HUES48 (cell line): ENCODE measurements at regions not wholly inside any gene's neighbourhood (a gene's known extent, or its start where the extent isn't known, plus 50 kb on each side); places are given as distances from the start of the nearest gene placed in this dataset.
"Not testable (repeated sequence)": the region's sequence is repeated elsewhere in the genome, so short reads cannot be mapped to it uniquely, and the experiment has no call there.

Source experiments
- H3K27ac ChIP-seq: one replicate; pipeline ENCODE4 v1.7.0; 2013; ENCODE audit warnings: low read depth, low read length, inconsistent platforms
- H3K27me3 ChIP-seq: 2 replicates; pipeline ENCODE4 v1.6.1; 2013; ENCODE audit warnings: mild to moderate bottlenecking, low read length; ENCODE audit not compliant: control insufficient read depth, insufficient read depth
- H3K36me3 ChIP-seq: 2 replicates; pipeline ENCODE4 v1.6.1; 2013; ENCODE audit warnings: low read length; ENCODE audit not compliant: control insufficient read depth, insufficient read depth
- H3K4me1 ChIP-seq: 2 replicates; pipeline ENCODE4 v1.6.1; 2013; ENCODE audit warnings: mild to moderate bottlenecking, low read length; ENCODE audit not compliant: control insufficient read depth, insufficient read depth
- H3K4me3 ChIP-seq: 2 replicates; pipeline ENCODE4 v1.5.1; 2013; ENCODE audit warnings: mild to moderate bottlenecking, low read depth, low read length
- H3K9ac ChIP-seq: 2 replicates; pipeline ENCODE4 v1.6.1; 2013; ENCODE audit warnings: mild to moderate bottlenecking, low read depth, low read length, moderate library complexity
- H3K9me3 ChIP-seq: 2 replicates; pipeline ENCODE4 v1.6.1; 2013; ENCODE audit warnings: low read length; ENCODE audit not compliant: control insufficient read depth, insufficient read depth

- Histone ChIP-seq H3K36me3 (no peaks in the 10 kb centered on the region), H3K27ac (no peak overlapping the region), H3K27me3 (no peaks in the 10 kb centered on the region), H3K4me1 (peaks cover 29% of the 10 kb centered on the region), H3K9ac (no peak overlapping the region), H3K9me3 (no peaks in the 10 kb centered on the region), H3K4me3 (no peak overlapping the region)
These were observed 1827.0 kb upstream of the MIR17HG start for GRCh38 chr13:89520468-89520867.

- not testable (repeated sequence) for H3K4me3 ChIP-seq, H3K36me3 ChIP-seq, H3K27ac ChIP-seq, H3K9me3 ChIP-seq, H3K27me3 ChIP-seq, H3K9ac ChIP-seq
- H3K4me1 ChIP-seq = peaks cover 27% of the 10 kb centered on the region
These were observed 1825.8 kb upstream of the MIR17HG start for GRCh38 chr13:89521672-89522071.

GRCh38 chr13:89541091-89542030 is 1806.1 kb upstream of the MIR17HG start:
- H3K9ac ChIP-seq = no peak overlapping the region
- peaks cover 10% of the 10 kb centered on the region for H3K4me1 ChIP-seq
- no peaks in the 10 kb centered on the region for H3K9me3 ChIP-seq
- H3K27me3 ChIP-seq = no peaks in the 10 kb centered on the region
- H3K36me3 ChIP-seq = no peaks in the 10 kb centered on the region
- H3K27ac ChIP-seq = no peak overlapping the region
- no peak overlapping the region for H3K4me3 ChIP-seq

- Histone ChIP-seq H3K9ac (no peak overlapping the region), H3K4me3 (no peak overlapping the region), H3K9me3 (no peaks in the 10 kb centered on the region), H3K36me3 (no peaks in the 10 kb centered on the region), H3K4me1 (no peaks in the 10 kb centered on the region), H3K27me3 (no peaks in the 10 kb centered on the region), H3K27ac (no peak overlapping the region)
These were observed 1796.5 kb upstream of the MIR17HG start for GRCh38 chr13:89550938-89551337.

- Histone ChIP-seq H3K4me3 (no peak overlapping the region), H3K36me3 (no peaks in the 10 kb centered on the region), H3K27me3 (no peaks in the 10 kb centered on the region), H3K4me1 (no peaks in the 10 kb centered on the region), H3K9me3 (no peaks in the 10 kb centered on the region), H3K27ac (no peak overlapping the region), H3K9ac (no peak overlapping the region)
These were observed 1792.7 kb upstream of the MIR17HG start for GRCh38 chr13:89554801-89555200.

- Histone ChIP-seq H3K36me3 (no peaks in the 10 kb centered on the region), H3K4me3 (no peak overlapping the region), H3K27me3 (no peaks in the 10 kb centered on the region), H3K9me3 (peaks cover 4% of the 10 kb centered on the region; the same call in 1 of the 2 replicates), H3K9ac (no peak overlapping the region), H3K27ac (no peak overlapping the region), H3K4me1 (no peaks in the 10 kb centered on the region)
These were observed 1781.9 kb upstream of the MIR17HG start for GRCh38 chr13:89565476-89566100.

- Histone ChIP-seq H3K9me3 (peaks cover 18% of the 10 kb centered on the region), H3K9ac (no peak overlapping the region)
These were observed 1780.5 kb upstream of the MIR17HG start for GRCh38 chr13:89567025-89567424.

GRCh38 chr13:89568276-89568675 is 1779.2 kb upstream of the MIR17HG start:
- no peak overlapping the region for H3K4me3 ChIP-seq
- H3K4me1 ChIP-seq = no peaks in the 10 kb centered on the region
- H3K9me3 ChIP-seq = peaks cover 29% of the 10 kb centered on the region
- H3K27me3 ChIP-seq = no peaks in the 10 kb centered on the region
- no peaks in the 10 kb centered on the region for H3K36me3 ChIP-seq
- no peak overlapping the region for H3K9ac ChIP-seq
- no peak overlapping the region for H3K27ac ChIP-seq

More at GRCh38 chr13:89567025-89567424, 1780.5 kb upstream of the MIR17HG start:
- no peak overlapping the region for H3K27ac ChIP-seq
- H3K4me3 ChIP-seq = no peak overlapping the region
- H3K4me1 ChIP-seq = no peaks in the 10 kb centered on the region
- no peaks in the 10 kb centered on the region for H3K27me3 ChIP-seq
- H3K36me3 ChIP-seq = no peaks in the 10 kb centered on the region

GRCh38 chr13:89568746-89569145 is 1778.7 kb upstream of the MIR17HG start:
- Histone ChIP-seq H3K9ac (no peak overlapping the region), H3K4me3 (no peak overlapping the region), H3K9me3 (peaks cover 29% of the 10 kb centered on the region), H3K36me3 (no peaks in the 10 kb centered on the region), H3K27me3 (no peaks in the 10 kb centered on the region), H3K4me1 (no peaks in the 10 kb centered on the region), H3K27ac (no peak overlapping the region)

- H3K27ac ChIP-seq = no peak overlapping the region
- H3K4me3 ChIP-seq = no peak overlapping the region
- no peaks in the 10 kb centered on the region for H3K4me1 ChIP-seq
- peaks cover 29% of the 10 kb centered on the region for H3K9me3 ChIP-seq
- no peaks in the 10 kb centered on the region for H3K36me3 ChIP-seq
- no peak overlapping the region for H3K9ac ChIP-seq
- no peaks in the 10 kb centered on the region for H3K27me3 ChIP-seq
These were observed 1775.8 kb upstream of the MIR17HG start for GRCh38 chr13:89571676-89572075.

GRCh38 chr13:89574077-89574476 is 1773.4 kb upstream of the MIR17HG start:
- Histone ChIP-seq H3K4me3 (no peak overlapping the region), H3K27me3 (no peaks in the 10 kb centered on the region)

More at GRCh38 chr13:89574077-89574476, 1773.4 kb upstream of the MIR17HG start:
- Histone ChIP-seq H3K4me1 (no peaks in the 10 kb centered on the region), H3K9ac (no peak overlapping the region), H3K9me3 (peaks cover 29% of the 10 kb centered on the region), H3K27ac (no peak overlapping the region), H3K36me3 (no peaks in the 10 kb centered on the region)
